ENCODE measurements at regions not wholly inside any gene's neighbourhood (a gene's known extent, or its start where the extent isn't known, plus 50 kb on each side); places are given as distances from the start of the nearest gene placed in this dataset.

GRCh38 chr3:180138871-180139270 lies 102.1 kb upstream of the PEX5L start:
- Histone ChIP-seq H3K27ac (no peak overlapping the region), H3K36me3 (no peaks in the 10 kb centered on the region), H3K4me3 (no peak overlapping the region), H3K27me3 (no peaks in the 10 kb centered on the region), H3K4me1 (no peaks in the 10 kb centered on the region), H3K9me3 (peaks cover 0 to 8% (median 0%) of the 10 kb centered on the region in 12 donors)
- TF ChIP-seq POLR2A (IDR thresholded peaks at IDR 0.05), result no peak
- TF ChIP-seq CTCF (IDR thresholded peaks at IDR 0.05), result no peak
- no peak for DNase-seq
- 61 to 66% (median 64%) methylated on average over 3 of the region's 3 CpGs for WGBS, 4 donors
- intact Hi-C loops (cut with DNase I), result no loop called here
- no peak for ATAC-seq

GRCh38 chr3:180142041-180142440 lies 105.3 kb upstream of the PEX5L start:
- H3K4me1 ChIP-seq, result no peaks in the 10 kb centered on the region
- intact Hi-C loops (cut with DNase I), result no loop called here

GRCh38 chr3:180142472-180142871 lies 105.7 kb upstream of the PEX5L start:
- WGBS, 4 donors, result 73 to 83% (median 81%) methylated on average over 4 of the region's 4 CpGs
- ATAC-seq (no peak), DNase-seq (no peak)
- TF ChIP-seq CTCF (IDR thresholded peaks at IDR 0.05) (no peak), POLR2A (IDR thresholded peaks at IDR 0.05) (no peak)
- H3K27me3 ChIP-seq, result no peaks in the 10 kb centered on the region
- intact Hi-C loops (cut with DNase I), result no loop called here
- no peaks in the 10 kb centered on the region for H3K4me1 ChIP-seq
- no peaks in the 10 kb centered on the region for H3K36me3 ChIP-seq
- no peak overlapping the region for H3K4me3 ChIP-seq
- peaks cover 0 to 27% (median 0%) of the 10 kb centered on the region in 12 donors for H3K9me3 ChIP-seq
- H3K27ac ChIP-seq, result no peak overlapping the region

More at GRCh38 chr3:180142041-180142440, 105.3 kb upstream of the PEX5L start:
- 71 to 83% (median 77%) methylated on average over 2 of the region's 2 CpGs for WGBS, 4 donors
- H3K4me3 ChIP-seq, result no peak overlapping the region
- no peaks in the 10 kb centered on the region for H3K27me3 ChIP-seq
- no peaks in the 10 kb centered on the region for H3K36me3 ChIP-seq
- no peak overlapping the region for H3K27ac ChIP-seq
- peaks cover 0 to 23% (median 0%) of the 10 kb centered on the region in 12 donors for H3K9me3 ChIP-seq
- ATAC-seq, result no peak
- no peak for TF ChIP-seq POLR2A (IDR thresholded peaks at IDR 0.05)
- no peak for DNase-seq

GRCh38 chr3:180161770-180162169 lies 125.0 kb upstream of the PEX5L start:
- WGBS, 4 donors, result 81 to 85% (median 82%) methylated on average over 9 of the region's 9 CpGs
- Histone ChIP-seq H3K27ac (no peak overlapping the region), H3K4me1 (no peaks in the 10 kb centered on the region), H3K36me3 (no peaks in the 10 kb centered on the region), H3K9me3 (peaks cover 0 to 23% (median 0%) of the 10 kb centered on the region in 12 donors), H3K4me3 (no peak overlapping the region), H3K27me3 (no peaks in the 10 kb centered on the region)
- intact Hi-C loops (cut with DNase I), result no loop called here
- DNase-seq (no peak), ATAC-seq (no peak)
- TF ChIP-seq POLR2A (IDR thresholded peaks at IDR 0.05) (no peak), CTCF (IDR thresholded peaks at IDR 0.05) (no peak)

- TF ChIP-seq POLR2A (IDR thresholded peaks at IDR 0.05), result no peak
- TF ChIP-seq CTCF (IDR thresholded peaks at IDR 0.05), result no peak
- no peak overlapping the region for H3K27ac ChIP-seq
- no peaks in the 10 kb centered on the region for H3K4me1 ChIP-seq
- no peaks in the 10 kb centered on the region for H3K36me3 ChIP-seq
- intact Hi-C loops (cut with DNase I), result no loop called here
- H3K27me3 ChIP-seq, result no peaks in the 10 kb centered on the region
- DNase-seq (no peak), ATAC-seq (no peak)
- H3K9me3 ChIP-seq, result no peaks in the 10 kb centered on the region
- no peak overlapping the region for H3K4me3 ChIP-seq
- WGBS, 4 donors, result 59 to 88% (median 64%) methylated on average over 1 of the region's 1 CpG; no CpG with 5 or more reads in 1 of the 4 donors
Measured at GRCh38 chr3:180175572-180175971, 138.8 kb upstream of the PEX5L start.
